ENCODE measurements at regions not wholly inside any gene's neighbourhood (a gene's known extent, or its start where the extent isn't known, plus 50 kb on each side); places are given as distances from the start of the nearest gene placed in this dataset.

DNA sequence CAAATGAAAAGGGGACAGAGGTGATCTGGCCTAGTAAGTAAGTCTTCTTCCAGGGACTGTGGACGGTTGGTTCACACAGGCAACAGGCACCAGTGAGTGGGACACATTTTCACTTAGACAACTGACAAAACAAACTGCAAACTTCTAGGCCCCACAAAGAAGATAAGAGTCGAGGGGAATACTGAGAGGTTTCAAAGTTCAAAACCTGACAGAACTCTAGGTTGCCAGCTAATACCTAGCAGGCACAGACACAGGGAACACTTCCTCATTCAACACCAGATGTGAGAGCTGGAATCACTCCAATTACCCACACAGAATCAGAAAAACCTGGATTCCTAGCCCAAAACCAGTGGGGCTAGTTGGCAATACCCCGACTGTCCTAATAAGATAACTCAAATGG, 621.7 kb downstream of the ZPLD1 start:
- no peak overlapping the region for H3K27ac ChIP-seq
- 0 out of 3 replicates have a peak, but pooled peaks cover 3% of the 10 kb centered on the region for H3K4me1 ChIP-seq
- ChIA-PET CTCF (no interaction called here), POLR2A (no interaction called here)
- H3K4me2 ChIP-seq = no peak overlapping the region
- no peak for ATAC-seq
- H3K4me3 ChIP-seq = no peak overlapping the region
- no peak for DNase-seq (ENCODE audit: low read depth in 1 of 2, low spot score in 1 of 2)
- no peak for FAIRE-seq
- H3K9me3 ChIP-seq = no peaks in the 10 kb centered on the region
- WGBS (ENCODE audit: missing lambda C conversion rate) = 25% methylated on average over 3 of the region's 3 CpGs
- TF ChIP-seq PHF8 (IDR thresholded peaks at IDR 0.05; ENCODE audit: borderline replicate concordance, low read depth) (no peak), MAZ (IDR thresholded peaks at IDR 0.05; ENCODE audit: borderline replicate concordance, low read depth, low read length) (no peak), HOXA7 (CRISPR knock-in tag; IDR thresholded peaks at IDR 0.05) (no peak), BHLHE40 (IDR thresholded peaks at IDR 0.05; ENCODE audit: low read depth, low read length) (no peak), E2F6 (IDR thresholded peaks at IDR 0.05; ENCODE audit: borderline replicate concordance, low read depth) (no peak)
- TF ChIP-seq, protein P1, sequence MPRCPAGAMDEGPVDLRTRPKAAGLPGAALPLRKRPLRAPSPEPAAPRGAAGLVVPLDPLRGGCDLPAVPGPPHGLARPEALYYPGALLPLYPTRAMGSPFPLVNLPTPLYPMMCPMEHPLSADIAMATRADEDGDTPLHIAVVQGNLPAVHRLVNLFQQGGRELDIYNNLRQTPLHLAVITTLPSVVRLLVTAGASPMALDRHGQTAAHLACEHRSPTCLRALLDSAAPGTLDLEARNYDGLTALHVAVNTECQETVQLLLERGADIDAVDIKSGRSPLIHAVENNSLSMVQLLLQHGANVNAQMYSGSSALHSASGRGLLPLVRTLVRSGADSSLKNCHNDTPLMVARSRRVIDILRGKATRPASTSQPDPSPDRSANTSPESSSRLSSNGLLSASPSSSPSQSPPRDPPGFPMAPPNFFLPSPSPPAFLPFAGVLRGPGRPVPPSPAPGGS (IDR thresholded peaks at IDR 0.05) = no peak
- TF ChIP-seq, protein P2, sequence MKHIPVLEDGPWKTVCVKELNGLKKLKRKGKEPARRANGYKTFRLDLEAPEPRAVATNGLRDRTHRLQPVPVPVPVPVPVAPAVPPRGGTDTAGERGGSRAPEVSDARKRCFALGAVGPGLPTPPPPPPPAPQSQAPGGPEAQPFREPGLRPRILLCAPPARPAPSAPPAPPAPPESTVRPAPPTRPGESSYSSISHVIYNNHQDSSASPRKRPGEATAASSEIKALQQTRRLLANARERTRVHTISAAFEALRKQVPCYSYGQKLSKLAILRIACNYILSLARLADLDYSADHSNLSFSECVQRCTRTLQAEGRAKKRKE (CRISPR knock-in tag; IDR thresholded peaks at IDR 0.05; ENCODE audit: low read depth) = no peak

GRCh38 chr3:103057003-103057402, 622.2 kb downstream of the ZPLD1 start:
- no peak overlapping the region for H3K4me2 ChIP-seq
- 29% methylated on average over 6 of the region's 6 CpGs for WGBS (ENCODE audit: missing lambda C conversion rate)
- no peak for FAIRE-seq
- DNase-seq (ENCODE audit: low read depth in 1 of 2, low spot score in 1 of 2) = no peak
- H3K4me1 ChIP-seq = 0 out of 3 replicates have a peak, but pooled peaks cover 3% of the 10 kb centered on the region
- CTCF ChIA-PET = no interaction called here
- TF ChIP-seq ZNF302 (CRISPR knock-in tag; IDR thresholded peaks at IDR 0.05) (no peak), CBX8 (IDR thresholded peaks at IDR 0.05) (no peak), RCOR1 (IDR thresholded peaks at IDR 0.05; ENCODE audit: low read depth, low read length) (no peak), KDM5A (IDR thresholded peaks at IDR 0.05) (no peak), MYC (IDR thresholded peaks at IDR 0.05; ENCODE audit: borderline replicate concordance, low read length) (no peak), PBX3 (IDR thresholded peaks at IDR 0.05) (no peak), FOSL2 (IDR thresholded peaks at IDR 0.05) (no peak), FOSL2 (CRISPR knock-in tag; IDR thresholded peaks at IDR 0.05) (no peak), HDAC2 (IDR thresholded peaks at IDR 0.05) (no peak), E2F6 (IDR thresholded peaks at IDR 0.05; ENCODE audit: borderline replicate concordance, low read depth) (no peak), HOXB13 (CRISPR knock-in tag; IDR thresholded peaks at IDR 0.05; ENCODE audit: low read depth) (no peak), CHD2 (IDR thresholded peaks at IDR 0.05; ENCODE audit: low read length, partially characterized antibody) (no peak), NR3C1 (IDR thresholded peaks at IDR 0.05) (no peak)
- POLR2A ChIA-PET = no interaction called here
- no peak for ATAC-seq
- no peak overlapping the region for H3K27ac ChIP-seq
- no peak overlapping the region for H3K4me3 ChIP-seq
- no peaks in the 10 kb centered on the region for H3K9me3 ChIP-seq

DNA sequence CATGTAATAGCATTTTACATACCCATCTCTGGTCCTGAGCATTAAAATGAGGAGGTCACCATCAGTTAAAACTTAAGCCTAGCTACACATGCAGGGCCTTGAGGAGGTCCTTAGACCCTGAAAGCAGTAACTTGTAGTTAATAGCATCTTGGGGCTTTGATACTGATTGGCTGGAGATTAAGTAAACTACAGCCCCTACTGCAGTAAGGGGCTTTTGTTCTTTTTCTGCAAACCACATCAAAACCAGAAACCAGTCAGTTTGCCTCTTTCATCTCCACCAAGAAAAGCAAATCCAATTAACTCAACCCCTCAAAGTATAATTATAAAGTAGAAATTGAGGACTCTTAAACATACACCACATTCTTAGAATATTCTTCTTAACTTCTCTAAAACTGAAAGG, 622.7 kb downstream of the ZPLD1 start:
- no peak overlapping the region for H3K4me2 ChIP-seq
- H3K9me3 ChIP-seq = no peaks in the 10 kb centered on the region
- POLR2A ChIA-PET = no interaction called here
- FAIRE-seq (no peak), ATAC-seq (no peak), DNase-seq (ENCODE audit: low read depth in 1 of 2, low spot score in 1 of 2) (no peak)
- no peak overlapping the region for H3K4me3 ChIP-seq
- H3K4me1 ChIP-seq = 0 out of 3 replicates have a peak, but pooled peaks cover 3% of the 10 kb centered on the region
- H3K27ac ChIP-seq = no peak overlapping the region
- CTCF ChIA-PET = no interaction called here
- TF ChIP-seq MYC (IDR thresholded peaks at IDR 0.05; ENCODE audit: borderline replicate concordance, low read length) = no peak

Measured in A549 (cell line).